ELR (cell line): ENCODE measurements at regions not wholly inside any gene's neighbourhood (a gene's known extent, or its start where the extent isn't known, plus 50 kb on each side); places are given as distances from the start of the nearest gene placed in this dataset.

Experiments
- DNase-seq: peaks from one replicate; pipeline ENCODE4 v3.0.0-alpha.2; 2015; ENCODE audit warnings: low read depth

- DNase-seq, result peak; percentile 66
Measured at GRCh38 chr9:129383561-129384490, 205.8 kb upstream of the IER5L start.

DNA sequence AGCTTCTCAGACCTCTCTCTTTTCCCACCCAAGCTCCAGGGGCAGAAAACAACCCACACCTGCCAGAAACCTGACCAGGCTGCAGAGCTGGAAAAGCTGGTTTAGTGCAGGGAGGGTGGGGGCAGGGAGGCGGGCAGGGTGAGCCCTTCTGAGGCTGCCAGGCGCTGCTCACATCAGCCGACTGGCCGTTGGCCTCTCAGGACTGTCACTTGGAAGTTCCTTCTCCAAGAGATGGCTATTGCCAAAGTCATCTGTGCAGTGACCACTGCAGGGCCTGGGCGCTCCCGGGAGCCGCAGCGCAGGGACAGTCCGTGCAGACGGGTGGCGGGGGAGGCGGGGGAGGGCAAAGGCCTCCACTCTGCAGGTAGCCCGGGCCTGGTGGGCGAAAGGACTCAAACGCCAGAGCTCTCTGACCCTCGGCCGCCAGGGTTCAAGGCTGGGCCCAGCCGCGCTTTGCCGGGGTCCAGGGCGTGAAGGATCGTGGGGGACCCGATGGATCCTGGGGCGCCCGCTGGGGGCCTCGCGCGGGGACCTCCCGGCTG, 205.0 kb upstream of the IER5L start:
- no peak for DNase-seq

DNA sequence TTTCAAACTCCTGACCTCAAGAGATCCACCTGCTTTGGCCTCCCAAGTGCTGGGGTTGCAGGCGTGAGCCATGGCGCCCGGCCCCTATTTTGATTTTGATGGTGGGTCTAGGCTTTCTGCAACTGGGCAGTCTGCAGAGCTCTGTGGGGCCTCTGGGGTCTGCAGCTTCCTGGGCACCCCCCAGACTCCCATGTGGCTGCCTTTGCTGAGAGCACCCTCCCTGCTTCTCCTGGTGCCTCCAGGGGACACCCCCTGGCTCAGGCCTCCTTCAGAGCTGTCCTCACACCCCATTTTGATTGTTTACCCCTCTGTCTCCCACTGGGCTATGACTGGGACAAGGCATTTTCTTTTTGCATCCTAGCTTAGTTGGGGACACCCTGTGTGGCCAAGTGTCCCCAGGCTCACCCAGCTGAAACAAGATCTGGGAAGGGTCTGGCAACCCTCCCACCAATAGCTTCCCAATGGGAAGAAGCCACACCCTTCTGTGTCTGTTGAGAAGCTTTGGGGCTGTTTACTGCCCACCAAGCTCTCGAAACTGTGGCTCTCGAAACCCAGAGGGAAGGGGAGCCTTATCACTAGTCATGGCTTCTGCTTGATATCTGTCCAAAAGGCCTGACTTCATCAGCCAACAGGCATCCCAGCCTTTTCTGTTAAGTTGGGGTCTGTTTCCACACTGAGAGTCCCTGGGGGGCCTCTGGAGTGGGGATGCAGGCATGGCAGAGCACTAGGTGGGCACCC, 204.4 kb upstream of the IER5L start:
- DNase-seq, result no peak

DNA sequence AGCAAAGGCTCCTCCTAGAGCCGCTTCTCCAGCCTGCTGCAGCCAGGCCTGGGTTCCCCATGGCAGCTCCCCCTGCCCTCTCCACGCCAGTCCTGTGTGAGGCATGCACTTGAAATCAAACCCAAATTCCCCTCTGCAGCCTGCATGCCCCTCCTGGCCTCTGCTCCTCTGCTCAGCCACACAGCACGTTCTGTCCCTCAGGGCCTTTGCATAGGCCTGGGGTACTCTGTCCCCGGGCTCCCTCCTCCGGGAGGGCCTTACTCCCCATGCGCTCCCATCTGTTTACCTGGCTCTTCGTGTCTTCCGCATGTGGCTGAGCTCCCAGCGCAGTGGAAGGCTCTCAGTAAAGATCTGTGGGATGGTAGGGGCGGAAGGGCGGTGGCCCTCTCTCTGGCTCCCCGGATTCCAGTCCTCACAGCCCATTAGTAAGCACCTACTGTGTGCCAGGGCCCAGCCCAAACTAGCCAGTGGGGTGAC, 203.5 kb upstream of the IER5L start:
- DNase-seq, result no peak

DNA sequence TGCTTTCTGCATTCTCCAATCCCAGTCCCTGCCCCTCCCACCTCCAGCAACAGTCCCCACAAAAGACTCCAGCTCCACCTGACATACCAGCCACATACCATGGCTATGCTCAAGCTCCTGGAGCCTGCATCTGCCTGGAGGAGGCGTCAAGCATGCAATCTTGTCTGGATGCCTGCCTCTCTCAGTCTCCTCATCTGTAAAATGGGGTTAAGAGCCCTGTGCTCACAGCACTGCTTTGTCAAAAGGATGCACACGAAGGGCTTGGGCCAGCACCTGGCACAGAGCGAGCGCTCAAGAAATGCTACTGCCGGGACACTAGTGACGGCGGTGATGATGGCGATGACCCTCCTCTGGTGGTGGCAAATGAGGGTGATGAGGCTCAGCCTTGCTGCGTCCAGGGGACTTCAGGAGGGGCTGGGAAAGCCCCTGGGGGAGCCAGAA, 202.9 kb upstream of the IER5L start:
- DNase-seq, result no peak

GRCh38 chr9:129379886-129380285, 201.8 kb upstream of the IER5L start:
- no peak for DNase-seq

DNA sequence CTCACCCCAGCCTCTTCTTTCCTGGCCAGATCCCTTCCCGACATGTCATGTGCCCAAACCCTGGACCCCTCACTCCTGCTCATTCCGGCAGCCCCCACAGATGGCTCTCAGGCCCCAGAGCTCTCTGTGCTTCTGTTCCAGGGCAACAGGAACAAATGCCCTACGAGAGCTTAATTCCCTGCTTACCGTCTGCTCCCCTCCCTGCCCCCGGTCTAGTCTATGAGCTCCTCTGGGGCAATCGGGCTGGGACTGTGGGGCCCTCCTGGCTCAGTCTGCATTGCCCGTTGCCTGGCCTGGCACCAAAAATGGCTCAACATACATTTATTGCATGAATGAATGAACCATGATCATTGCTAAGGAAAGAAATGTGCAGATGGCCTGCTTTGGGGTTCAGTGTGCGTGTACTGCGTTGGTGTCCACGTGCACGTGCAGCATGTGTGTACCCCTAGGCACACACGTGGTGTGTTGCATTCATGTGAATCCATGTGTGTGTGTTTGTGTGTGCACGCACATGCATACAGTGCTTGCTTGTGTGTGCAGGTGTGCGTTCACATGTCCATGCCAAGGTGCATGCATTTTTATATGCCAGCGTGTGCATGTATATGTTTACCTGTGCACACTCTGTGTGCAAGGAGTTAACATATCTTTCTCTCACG, 201.2 kb upstream of the IER5L start:
- DNase-seq, result no peak

DNA sequence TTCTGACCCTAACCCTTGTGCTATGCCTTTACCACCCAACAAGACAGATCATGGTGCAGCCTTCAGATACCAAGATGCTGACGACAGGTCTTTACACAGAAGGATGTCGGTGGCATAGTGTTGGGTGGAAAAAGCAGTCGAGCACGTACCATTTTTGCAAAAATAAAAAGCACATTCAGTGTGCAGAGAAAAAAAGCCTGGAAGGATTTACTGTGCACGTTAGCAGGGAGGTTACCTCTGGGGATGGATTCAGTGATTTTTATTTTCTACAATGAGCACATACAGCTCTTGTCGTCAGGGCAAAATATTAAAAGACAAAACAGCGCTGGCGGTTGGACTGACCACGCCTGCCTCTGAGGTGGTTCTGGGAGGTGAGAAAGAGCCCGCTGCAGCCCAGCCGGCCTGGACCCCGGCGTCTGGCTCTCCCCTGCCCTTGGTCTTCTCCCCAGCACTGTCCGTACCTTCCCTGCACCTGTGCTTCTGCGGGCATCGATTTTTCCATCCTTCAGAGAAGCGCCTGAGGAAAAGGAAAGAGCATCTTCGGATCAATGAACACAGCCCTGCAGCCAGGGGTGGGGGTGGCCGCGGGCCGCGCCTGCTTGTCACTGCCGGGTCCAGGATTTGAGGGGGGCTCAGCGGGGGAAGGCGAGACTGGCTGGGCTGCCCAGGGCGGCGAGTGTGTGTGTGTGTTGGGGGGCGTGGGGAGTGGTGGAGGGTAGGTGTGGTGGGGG, 200.0 kb upstream of the IER5L start:
- no peak for DNase-seq

DNA sequence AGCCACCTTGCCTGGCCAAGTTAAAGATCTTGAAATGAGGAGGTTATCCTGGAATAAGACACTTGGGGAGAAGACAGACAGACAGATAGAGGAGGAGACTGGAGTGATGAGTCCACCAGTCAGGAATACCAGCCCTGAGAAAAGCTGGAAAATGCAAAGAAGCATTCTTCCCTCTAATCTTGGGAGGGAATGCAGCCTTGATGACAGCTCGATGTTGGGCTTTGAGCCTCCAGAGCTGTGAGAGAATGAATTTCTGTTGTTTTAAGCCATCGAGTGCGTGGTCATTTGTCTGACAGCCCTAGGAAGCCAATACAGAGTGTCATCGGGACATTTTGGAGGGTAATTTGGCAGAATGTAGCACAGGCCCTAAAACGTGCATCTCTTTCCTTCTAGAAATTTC, 199.1 kb upstream of the IER5L start:
- DNase-seq, result no peak

DNA sequence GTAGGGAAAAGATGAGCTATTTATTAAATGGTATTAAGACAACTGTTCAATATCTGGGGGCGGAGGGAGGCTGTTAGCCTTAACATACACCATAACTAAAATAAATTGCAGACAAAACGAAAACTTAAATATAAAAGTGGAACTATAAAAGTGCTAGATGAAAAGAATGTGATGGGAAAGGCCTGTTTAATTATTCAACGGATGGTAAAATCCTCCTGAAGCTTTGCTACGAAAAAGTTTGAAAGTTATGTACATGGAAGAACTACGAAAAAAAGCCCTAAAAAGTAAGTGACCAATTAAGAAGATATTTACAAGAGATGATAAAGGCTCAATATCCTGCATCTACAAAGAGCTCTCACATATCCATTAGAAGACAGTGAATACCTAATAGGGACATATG, 197.8 kb upstream of the IER5L start:
- no peak for DNase-seq

- no peak for DNase-seq
Measured at GRCh38 chr9:129374651-129375050, 196.6 kb upstream of the IER5L start.

DNA sequence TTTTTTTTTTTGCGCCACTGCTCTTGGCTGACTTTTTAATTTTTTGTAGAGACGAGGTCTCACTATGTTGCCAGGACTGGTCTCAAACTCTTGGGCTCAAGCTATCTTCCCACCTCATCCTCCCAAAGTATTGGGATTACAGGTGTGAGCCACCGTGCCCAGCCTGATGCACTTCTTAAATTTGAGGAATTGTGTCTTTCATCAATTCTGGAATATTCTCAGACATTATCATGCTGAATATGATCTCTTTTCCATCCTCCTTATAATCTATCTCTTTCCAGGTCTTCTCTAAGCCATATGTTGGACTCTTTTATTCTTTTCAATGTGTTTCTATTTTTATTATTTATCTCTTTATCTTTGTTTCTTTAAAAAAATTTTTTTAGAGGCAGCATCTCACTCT, 196.2 kb upstream of the IER5L start:
- no peak for DNase-seq

- DNase-seq, result no peak
Measured at GRCh38 chr9:129373361-129373760, 195.3 kb upstream of the IER5L start.

DNA sequence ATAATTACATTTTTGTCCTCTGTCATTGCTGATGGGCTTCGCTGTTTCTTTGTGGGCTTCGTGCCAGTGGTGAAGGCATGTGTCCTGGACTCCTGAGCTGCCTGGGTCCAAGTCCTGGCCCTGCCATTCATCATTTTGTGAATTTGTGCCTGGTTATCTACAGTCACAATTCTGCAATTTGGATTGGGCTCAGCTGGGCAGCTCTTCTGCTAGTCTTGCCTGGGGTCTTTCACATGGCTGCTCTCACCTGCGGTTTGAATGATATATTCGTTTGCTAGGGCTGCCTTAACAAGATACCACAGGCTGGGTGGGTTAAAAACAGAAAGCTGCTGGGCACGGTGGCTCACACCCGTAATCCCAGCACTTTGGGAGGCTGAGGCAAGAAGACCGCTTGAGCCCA, 192.7 kb upstream of the IER5L start:
- DNase-seq, result no peak

GRCh38 chr9:129368444-129368978, 190.4 kb upstream of the IER5L start:
- no peak for DNase-seq

GRCh38 chr9:129367287-129367686, 189.2 kb upstream of the IER5L start:
- DNase-seq, result no peak

GRCh38 chr9:129365196-129365595, 187.1 kb upstream of the IER5L start:
- DNase-seq, result no peak

DNA sequence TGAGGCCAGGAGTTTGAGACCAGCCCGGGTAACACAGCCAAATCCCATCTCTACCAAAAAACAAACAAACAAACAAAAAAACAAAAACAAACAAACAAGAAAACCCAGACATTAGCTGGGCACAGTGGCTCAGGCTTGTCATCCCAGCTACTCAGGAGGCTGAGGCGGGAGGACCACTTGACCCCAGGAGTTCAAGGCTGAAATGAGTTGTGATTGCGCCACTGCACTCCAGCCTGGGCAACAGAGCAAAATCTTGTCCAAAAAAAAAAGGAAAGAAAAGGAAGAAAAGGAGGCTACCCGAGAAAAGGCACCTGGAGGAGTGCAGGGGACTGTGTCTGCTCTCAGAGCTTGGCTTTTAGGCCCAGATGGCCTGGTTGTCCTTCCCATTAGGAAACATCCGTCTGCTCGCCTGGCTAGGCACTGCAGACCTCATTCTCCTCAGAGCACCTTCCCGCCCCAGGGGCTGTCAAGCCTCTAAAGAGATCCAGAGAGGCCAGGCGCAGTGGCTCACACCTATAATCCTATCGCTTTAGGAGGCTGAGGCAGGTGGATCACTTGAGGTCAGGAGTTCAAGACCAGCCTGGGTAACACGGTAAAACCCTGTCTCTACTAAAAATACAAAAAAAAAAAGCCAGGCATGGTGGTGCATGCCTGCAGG, 185.3 kb upstream of the IER5L start:
- DNase-seq, result no peak

DNA sequence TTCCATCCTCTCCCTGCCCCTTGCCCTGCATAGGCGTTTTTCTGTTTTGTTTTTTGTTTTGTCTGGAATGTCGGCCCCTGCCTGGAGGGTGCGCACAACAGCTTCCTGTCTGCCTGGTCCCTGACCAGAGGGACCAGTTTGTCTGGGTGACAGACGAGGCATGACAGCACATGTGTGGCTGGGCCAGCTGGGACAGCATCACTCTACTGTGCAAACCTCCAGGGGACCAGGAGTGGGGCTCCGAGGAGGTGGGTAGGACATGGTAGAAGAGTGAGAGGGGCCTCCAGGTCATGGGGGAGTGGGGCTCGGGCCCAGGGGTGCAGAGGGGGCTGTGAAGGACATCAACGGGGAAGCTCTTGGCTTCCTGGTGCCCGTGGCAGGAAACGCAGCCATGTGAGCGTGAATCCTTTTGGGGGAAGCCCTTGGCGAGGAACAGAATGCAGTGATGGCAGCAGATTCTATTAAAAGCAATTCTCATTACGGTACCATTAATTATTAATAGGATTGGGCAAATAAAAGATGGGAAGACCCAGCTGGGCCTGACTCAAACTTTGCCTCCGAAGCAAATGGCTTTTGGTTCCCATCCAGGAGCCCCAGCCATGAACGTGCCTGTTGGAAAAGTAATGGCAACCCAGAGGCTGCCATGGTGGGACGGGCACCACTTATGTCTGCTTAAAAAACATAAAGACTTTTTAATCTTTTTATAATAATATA, 184.4 kb upstream of the IER5L start:
- no peak for DNase-seq

- no peak for DNase-seq
Measured at GRCh38 chr9:129361196-129361595, 183.1 kb upstream of the IER5L start.
